Activated naive CD4-positive, alpha-beta T cell treated with anti-CD3 and anti-CD28 coated beads, Interleukin-2, amount 10 ng/mL, durations not matched to agents 7 days and 5 days (primary cell): ENCODE measurements at regions not wholly inside any gene's neighbourhood (a gene's known extent, or its start where the extent isn't known, plus 50 kb on each side); places are given as distances from the start of the nearest gene placed in this dataset.

Source experiments
- CTCF ChIA-PET: fragments of 350-600 bp; sonication (Branson Sonifier 250); formaldehyde crosslinking; loops from one replicate; lab custom pipeline; 2021; ENCODE audit warnings: antibody characterized with exemption; lab: Charles Lee
- DNase-seq: peaks from one replicate; pipeline ENCODE4 v3.0.0-alpha.2; 2020
- H3K27ac Mint-ChIP-seq: one replicate; pipeline ENCODE4 v1.8.0; 2021; ENCODE audit warnings: mild to moderate bottlenecking, moderate library complexity, mixed read lengths
- H3K27me3 Mint-ChIP-seq: one replicate; pipeline ENCODE4 v1.8.0; 2021; ENCODE audit warnings: mild to moderate bottlenecking, mixed read lengths
- H3K36me3 Mint-ChIP-seq: one replicate; pipeline ENCODE4 v1.8.0; 2021; ENCODE audit warnings: mixed read lengths
- H3K4me1 Mint-ChIP-seq: one replicate; pipeline ENCODE4 v1.8.0; 2021; ENCODE audit warnings: mixed read lengths
- H3K4me3 Mint-ChIP-seq: one replicate; pipeline ENCODE4 v1.8.0; 2021; ENCODE audit warnings: mild to moderate bottlenecking, moderate library complexity, mixed read lengths
- H3K9me3 Mint-ChIP-seq: one replicate; pipeline ENCODE4 v1.8.0; 2021; ENCODE audit warnings: mixed read lengths

GRCh38 chr2:37869771-37870170 lies 55.3 kb upstream of the RMDN2 start:
- H3K9me3 Mint-ChIP-seq = no peaks in the 10 kb centered on the region
- H3K4me1 Mint-ChIP-seq = peaks cover 16% of the 10 kb centered on the region
- peaks cover 18% of the 10 kb centered on the region for H3K27me3 Mint-ChIP-seq
- no peak overlapping the region for H3K27ac Mint-ChIP-seq
- CTCF ChIA-PET = no interaction called here
- no peak overlapping the region for H3K4me3 Mint-ChIP-seq
- no peak for DNase-seq
- H3K36me3 Mint-ChIP-seq = no peaks in the 10 kb centered on the region

GRCh38 chr2:37870829-37871228 lies 54.3 kb upstream of the RMDN2 start:
- Mint-ChIP-seq H3K27me3 (peaks cover 20% of the 10 kb centered on the region), H3K9me3 (no peaks in the 10 kb centered on the region), H3K27ac (no peak overlapping the region), H3K36me3 (no peaks in the 10 kb centered on the region), H3K4me1 (peaks cover 16% of the 10 kb centered on the region), H3K4me3 (no peak overlapping the region)
- CTCF ChIA-PET = no interaction called here
- no peak for DNase-seq

- CTCF ChIA-PET = interaction anchor here (1.0 to 1.5 kb wide), 3 partner anchors 20 to 476 kb away, joined by 3 to 7 read pairs (median 4); no protein-coding TSS in a partner anchor
- no peaks in the 10 kb centered on the region for H3K36me3 Mint-ChIP-seq
- DNase-seq = no peak
- H3K9me3 Mint-ChIP-seq = no peaks in the 10 kb centered on the region
- peaks cover 18% of the 10 kb centered on the region for H3K27me3 Mint-ChIP-seq
- no peak overlapping the region for H3K4me3 Mint-ChIP-seq
- peaks cover 16% of the 10 kb centered on the region for H3K4me1 Mint-ChIP-seq
- H3K27ac Mint-ChIP-seq = no peak overlapping the region
Observed at GRCh38 chr2:37871456-37872191, 53.5 kb upstream of the RMDN2 start.

GRCh38 chr2:37872192-37872750 lies 52.8 kb upstream of the RMDN2 start:
- Mint-ChIP-seq H3K27me3 (peaks cover 16% of the 10 kb centered on the region), H3K9me3 (no peaks in the 10 kb centered on the region), H3K4me1 (peaks cover 16% of the 10 kb centered on the region), H3K27ac (no peak overlapping the region), H3K36me3 (no peaks in the 10 kb centered on the region), H3K4me3 (no peak overlapping the region)
- CTCF ChIA-PET = interaction anchor here (1.0 to 1.5 kb wide), 3 partner anchors 21 to 476 kb away, joined by 3 to 7 read pairs (median 4); no protein-coding TSS in a partner anchor
- DNase-seq = no peak

- Mint-ChIP-seq H3K36me3 (no peaks in the 10 kb centered on the region), H3K9me3 (no peaks in the 10 kb centered on the region), H3K4me3 (no peak overlapping the region), H3K4me1 (peaks cover 16% of the 10 kb centered on the region), H3K27me3 (peaks cover 16% of the 10 kb centered on the region), H3K27ac (no peak overlapping the region)
- CTCF ChIA-PET = interaction anchor here (5.5 to 6.0 kb wide), 2 partner anchors 40 to 477 kb away, joined by 33 to 107 read pairs; no protein-coding TSS in a partner anchor
- DNase-seq = no peak
Observed at GRCh38 chr2:37873229-37873628, 51.9 kb upstream of the RMDN2 start.

- CTCF ChIA-PET = interaction anchor here (0.6 to 6.0 kb wide), 5 partner anchors 9 to 585 kb away, joined by 3 to 107 read pairs (median 3); no protein-coding TSS in a partner anchor
- Mint-ChIP-seq H3K27ac (no peak overlapping the region), H3K4me3 (no peak overlapping the region), H3K36me3 (no peaks in the 10 kb centered on the region), H3K27me3 (peaks cover 14% of the 10 kb centered on the region), H3K9me3 (no peaks in the 10 kb centered on the region), H3K4me1 (peaks cover 16% of the 10 kb centered on the region)
- DNase-seq = no peak
Observed at GRCh38 chr2:37873749-37874330, 51.2 kb upstream of the RMDN2 start.

- Mint-ChIP-seq H3K36me3 (no peaks in the 10 kb centered on the region), H3K9me3 (no peaks in the 10 kb centered on the region), H3K27ac (no peak overlapping the region), H3K4me1 (peaks cover 16% of the 10 kb centered on the region), H3K4me3 (no peak overlapping the region), H3K27me3 (peaks cover 12% of the 10 kb centered on the region)
- CTCF ChIA-PET = interaction anchor here (0.8 to 6.0 kb wide), 5 partner anchors 9 to 478 kb away, joined by 3 to 107 read pairs (median 3); no protein-coding TSS in a partner anchor
- no peak for DNase-seq
Observed at GRCh38 chr2:37874470-37874869, 50.6 kb upstream of the RMDN2 start.
